B cell (primary cell): ENCODE measurements at regions not wholly inside any gene's neighbourhood (a gene's known extent, or its start where the extent isn't known, plus 50 kb on each side); places are given as distances from the start of the nearest gene placed in this dataset.
"Not testable (repeated sequence)": the region's sequence is repeated elsewhere in the genome, so short reads cannot be mapped to it uniquely, and the experiment has no call there.

Experiments used
- ATAC-seq: fragments of 200-7000 bp; cut with Tn5 transposase; one replicate; pipeline ENCODE4 v1.10.0; 2021; ENCODE audit warnings: low read depth, mild to moderate bottlenecking, moderate number of reproducible peaks, moderate library complexity
- CTCF ChIA-PET: fragments of 350-600 bp; sonication (Branson Sonifier 250); formaldehyde crosslinking; loops from one replicate; lab custom pipeline; 2021; ENCODE audit warnings: antibody characterized with exemption, inconsistent platforms; lab: Charles Lee
- POLR2A ChIA-PET: fragments of 350-600 bp; sonication (Branson Sonifier 250); formaldehyde crosslinking; loops from one replicate; lab custom pipeline; 2021; ENCODE audit warnings: antibody characterized with exemption; lab: Charles Lee
- DNase-seq: peaks from one replicate; pipeline ENCODE4 v3.0.0; 2013
- H2AFZ ChIP-seq: 2 replicates; pipeline ENCODE4 v1.6.1; 2012; ENCODE audit warnings: mild to moderate bottlenecking, low read depth, low read length; ENCODE audit not compliant: insufficient read depth, poor library complexity, severe bottlenecking
- H3K27ac ChIP-seq, 2 donors: 1 replicate in 1 of 2; 2 replicates in 1 of 2; pipeline ENCODE4 v1.5.1; 2012 to 2013; ENCODE audit warnings: low read length in 2 of 2, mild to moderate bottlenecking in 2 of 2, moderate library complexity in 1 of 2
- H3K27me3 ChIP-seq, 4 experiments: fragments of 200-600 bp in 1 of 4; sonication (generic) in 1 of 4; replicated peaks in 1 of 4; 1 replicate in 2 of 4; 2 replicates in 2 of 4; pipeline versions ENCODE4 v1.6.1 to v1.7.0; 2013 to 2016; ENCODE audit warnings: low read length in 3 of 4, mild to moderate bottlenecking in 2 of 4, mixed read lengths in 1 of 4, moderate library complexity in 1 of 4; ENCODE audit not compliant: insufficient read depth in 4 of 4, control insufficient read depth in 3 of 4; ENCODE audit errors: control extremely low read depth in 1 of 4
- H3K36me3 ChIP-seq, 2 experiments: replicated peaks in 1 of 2; 1 replicate in 1 of 2; 2 replicates in 1 of 2; pipeline versions ENCODE4 v1.6.1 to v1.7.1; 2013; ENCODE audit warnings: low read length in 1 of 2; ENCODE audit not compliant: insufficient read depth in 2 of 2, control insufficient read depth in 1 of 2; ENCODE audit errors: control extremely low read depth in 1 of 2, extremely low read depth in 1 of 2
- H3K4me1 ChIP-seq, 2 donors: fragments of 200-600 bp in 1 of 2; sonication (generic) in 1 of 2; 1 replicate in 1 of 2; 2 replicates in 1 of 2; pipeline versions ENCODE4 v1.5.1 to v1.6.1; 2013 to 2017; ENCODE audit warnings: low read length in 2 of 2; ENCODE audit not compliant: control insufficient read depth in 2 of 2, insufficient read depth in 2 of 2
- H3K4me2 ChIP-seq: replicated peaks from 2 replicates; pipeline ENCODE3; 2012; ENCODE audit warnings: mild to moderate bottlenecking, low read depth, low read length; ENCODE audit not compliant: poor library complexity, severe bottlenecking
- H3K4me3 ChIP-seq, 5 experiments: fragments of 200-600 bp in 1 of 5; sonication (generic) in 1 of 5; 1 replicate in 3 of 5; 2 replicates in 2 of 5; pipeline versions ENCODE4 v1.5.1 to v1.7.0; 2011 to 2016; ENCODE audit warnings: low read length in 4 of 5, mild to moderate bottlenecking in 4 of 5, low read depth in 2 of 5, control low read depth in 1 of 5, moderate library complexity in 1 of 5; ENCODE audit not compliant: insufficient read depth in 1 of 5; ENCODE audit errors: control extremely low read depth in 1 of 5, extremely low read depth in 1 of 5
- H3K79me2 ChIP-seq: fragments of 200-600 bp; sonication (generic); one replicate; pipeline ENCODE4 v1.6.0; 2016; ENCODE audit warnings: low read length; ENCODE audit not compliant: control insufficient read depth, insufficient read depth
- H3K9ac ChIP-seq: fragments of 200-600 bp; sonication (generic); 2 replicates; pipeline ENCODE4 v1.6.1; 2017; ENCODE audit warnings: mild to moderate bottlenecking, low read length, moderate library complexity
- H3K9me3 ChIP-seq, 3 donors: one replicate each; pipeline versions ENCODE4 v1.6.1 to v1.7.1; 2013; ENCODE audit warnings: low read length in 2 of 3; ENCODE audit not compliant: control insufficient read depth in 2 of 3, insufficient read depth in 1 of 3; ENCODE audit errors: control extremely low read depth in 1 of 3
- H4K20me1 ChIP-seq: 2 replicates; pipeline ENCODE4 v1.6.0; 2012; ENCODE audit warnings: mild to moderate bottlenecking, low read length; ENCODE audit not compliant: insufficient read depth, control insufficient read depth, poor library complexity, severe bottlenecking
- H3K27ac Mint-ChIP-seq: one replicate; pipeline ENCODE4 v1.8.0; 2021; ENCODE audit warnings: mixed read lengths
- H3K27me3 Mint-ChIP-seq: one replicate; pipeline ENCODE4 v1.8.0; 2021; ENCODE audit warnings: mixed read lengths
- H3K4me1 Mint-ChIP-seq: one replicate; pipeline ENCODE4 v1.8.0; 2021; ENCODE audit warnings: mixed read lengths
- H3K4me3 Mint-ChIP-seq: one replicate; pipeline ENCODE4 v1.8.0; 2021; ENCODE audit warnings: mixed read lengths
- H3K9me3 Mint-ChIP-seq: one replicate; pipeline ENCODE4 v1.8.0; 2022; ENCODE audit warnings: mixed read lengths; ENCODE audit not compliant: insufficient read depth
- CTCF ChIP-seq: fragments of 200-600 bp; IDR thresholded peaks from one replicate; pipeline ENCODE4 v1.8.0; 2022; ENCODE audit warnings: antibody characterized with exemption, mild to moderate bottlenecking
- EZH2 ChIP-seq: IDR thresholded peaks from 2 replicates; pipeline ENCODE4 v1.6.1; 2012; ENCODE audit warnings: borderline replicate concordance, low read depth, mild to moderate bottlenecking, moderate library complexity, low read length; ENCODE audit not compliant: insufficient read depth, poor library complexity, severe bottlenecking
- WGBS: methylation state at CpG from one replicate; pipeline ENCODE4 v1.1.5; 2013; ENCODE audit warnings: missing lambda C conversion rate; ENCODE audit not compliant: insufficient coverage; 5-methylcytosine and 5-hydroxymethylcytosine counted together
- intact Hi-C: fragments of 100-400 bp; cut with micrococcal nuclease; formaldehyde crosslinking; loops from one replicate; pipeline ENCODE4 v1.10.0; 2022

GRCh38 chr1:190685676-190686075 lies 208.0 kb upstream of the BRINP3 start:
- Histone ChIP-seq H3K4me2 (no peak overlapping the region), H3K27me3 (no peaks in the 10 kb centered on the region), H4K20me1 (no peaks in the 10 kb centered on the region), H3K36me3 (no peaks in the 10 kb centered on the region), H3K9me3 (no peaks in the 10 kb centered on the region), H3K4me1 (no peaks in the 10 kb centered on the region), H2AFZ (no peak overlapping the region), H3K9ac (no peak overlapping the region), H3K79me2 (no peaks in the 10 kb centered on the region), H3K27ac (no peak overlapping the region), H3K4me3 (no peak overlapping the region)
- Mint-ChIP-seq H3K4me1 (no peaks in the 10 kb centered on the region), H3K4me3 (no peak overlapping the region), H3K27ac (no peak overlapping the region), H3K9me3 (no peaks in the 10 kb centered on the region), H3K27me3 (no peaks in the 10 kb centered on the region)
- POLR2A ChIA-PET: no interaction called here
- DNase-seq (no peak), ATAC-seq (no peak)
- TF ChIP-seq EZH2 (no peak), CTCF (no peak)
- CTCF ChIA-PET: no interaction called here
- WGBS: 83% methylated on average over 3 of the region's 4 CpGs
- intact Hi-C loops: no loop called here

- ATAC-seq (no peak), DNase-seq (no peak)
- no peaks in the 10 kb centered on the region for H3K27me3 Mint-ChIP-seq
- no peak overlapping the region for H3K4me2 ChIP-seq
- ChIA-PET CTCF (interaction anchor here (0.6 kb wide), 1 partner anchor 44 kb away, joined by 3 read pairs; no protein-coding TSS in a partner anchor), POLR2A (no interaction called here)
- no peak overlapping the region for H3K4me3 Mint-ChIP-seq
- no peaks in the 10 kb centered on the region for H3K4me1 ChIP-seq
- intact Hi-C loops: no loop called here
- H2AFZ ChIP-seq: no peak overlapping the region
- H3K79me2 ChIP-seq: no peaks in the 10 kb centered on the region
- TF ChIP-seq CTCF (no peak), EZH2 (no peak)
- no peak overlapping the region for H3K4me3 ChIP-seq
- H3K27me3 ChIP-seq: no peaks in the 10 kb centered on the region
- H3K9me3 Mint-ChIP-seq: peaks cover 3% of the 10 kb centered on the region
- no peaks in the 10 kb centered on the region for H3K9me3 ChIP-seq
- H3K36me3 ChIP-seq: no peaks in the 10 kb centered on the region
- no peaks in the 10 kb centered on the region for H4K20me1 ChIP-seq
- no peak overlapping the region for H3K9ac ChIP-seq
- no peak overlapping the region for H3K27ac Mint-ChIP-seq
- H3K27ac ChIP-seq: no peak overlapping the region
- WGBS: no CpG with 5 or more reads among the region's 1 CpG
- H3K4me1 Mint-ChIP-seq: no peaks in the 10 kb centered on the region
These were observed 210.4 kb upstream of the BRINP3 start for GRCh38 chr1:190688096-190688495.

GRCh38 chr1:190698488-190698887 lies 220.8 kb upstream of the BRINP3 start:
- DNase-seq, H3K36me3 ChIP-seq, CTCF ChIA-PET, H3K9me3 ChIP-seq, H3K79me2 ChIP-seq, H4K20me1 ChIP-seq, H3K9ac ChIP-seq, H3K27me3 Mint-ChIP-seq, POLR2A ChIA-PET, H3K27me3 ChIP-seq, ATAC-seq, intact Hi-C loops, H2AFZ ChIP-seq, H3K4me2 ChIP-seq, H3K4me1 ChIP-seq, H3K27ac ChIP-seq, H3K4me3 Mint-ChIP-seq, H3K4me3 ChIP-seq, H3K27ac Mint-ChIP-seq, H3K4me1 Mint-ChIP-seq, H3K9me3 Mint-ChIP-seq: not testable (repeated sequence)
- WGBS: 92% methylated on average over 2 of the region's 4 CpGs
